Neural cell (in vitro differentiated cells): ENCODE measurements at regions not wholly inside any gene's neighbourhood (a gene's known extent, or its start where the extent isn't known, plus 50 kb on each side); places are given as distances from the start of the nearest gene placed in this dataset.

Experiments used
- H2AFZ ChIP-seq: fragments of 200-600, 300-800 bp; sonication (generic), shearing (Covaris generic); 2 replicates; pipeline ENCODE4 v1.6.0; 2014; ENCODE audit warnings: low read depth, mild to moderate bottlenecking, antibody characterized with exemption, low read length, moderate library complexity
- H3F3A ChIP-seq: fragments of 200-600 bp; shearing (Covaris generic); 2 replicates; pipeline ENCODE4 v1.6.1; 2016; ENCODE audit warnings: mild to moderate bottlenecking, moderate library complexity, mixed read lengths, antibody characterized with exemption, low read length; ENCODE audit not compliant: insufficient read depth, poor library complexity, severe bottlenecking
- H3K27ac ChIP-seq: fragments of 200-600, 300-800 bp; sonication (generic), shearing (Covaris generic); 2 replicates; pipeline ENCODE4 v1.5.1; 2014; ENCODE audit warnings: mild to moderate bottlenecking, low read length, moderate library complexity
- H3K27me3 ChIP-seq: fragments of 300-800, 200-600 bp; sonication (generic), shearing (Covaris generic); 2 replicates; pipeline ENCODE4 v1.6.0; 2014; ENCODE audit warnings: mild to moderate bottlenecking, low read depth, low read length, moderate library complexity; ENCODE audit not compliant: insufficient read depth
- H3K36me3 ChIP-seq: fragments of 300-800, 200-600 bp; sonication (generic), shearing (Covaris generic); 2 replicates; pipeline ENCODE4 v1.5.1; 2014; ENCODE audit warnings: mild to moderate bottlenecking, antibody characterized with exemption, low read length, moderate library complexity; ENCODE audit not compliant: insufficient read depth
- H3K4me2 ChIP-seq: fragments of 300-800, 200-600 bp; sonication (generic), shearing (Covaris generic); 2 replicates; pipeline ENCODE4 v1.6.0; 2014; ENCODE audit warnings: mild to moderate bottlenecking, low read length
- H3K4me3 ChIP-seq: fragments of 300-800, 200-600 bp; sonication (generic), shearing (Covaris generic); 2 replicates; pipeline ENCODE4 v1.5.1; 2014; ENCODE audit warnings: mild to moderate bottlenecking, low read length, moderate library complexity
- H3K79me2 ChIP-seq: fragments of 200-600 bp; shearing (Covaris generic); replicated peaks from 2 replicates; pipeline ENCODE4 v1.6.0; 2014; ENCODE audit warnings: mild to moderate bottlenecking, low read length, moderate library complexity; ENCODE audit not compliant: insufficient read depth
- H3K9ac ChIP-seq: fragments of 300-800, 200-600 bp; sonication (generic), shearing (Covaris generic); 2 replicates; pipeline ENCODE4 v1.6.1; 2016; ENCODE audit warnings: mild to moderate bottlenecking, low read length, mixed read lengths
- H3K9me2 ChIP-seq: fragments of 200-600 bp; shearing (Covaris generic); 2 replicates; pipeline ENCODE4 v1.6.1; 2016; ENCODE audit warnings: mild to moderate bottlenecking, low read length, mixed read lengths; ENCODE audit not compliant: insufficient read depth
- H3K9me3 ChIP-seq: fragments of 200-600, 300-800 bp; sonication (generic), shearing (Covaris generic); 2 replicates; pipeline ENCODE4 v1.6.1; 2016; ENCODE audit warnings: mild to moderate bottlenecking, mixed run types, low read length, moderate library complexity, mixed read lengths
- H4K20me1 ChIP-seq: fragments of 200-600 bp; shearing (Covaris generic); 2 replicates; pipeline ENCODE4 v1.6.1; 2016; ENCODE audit warnings: mild to moderate bottlenecking, mixed run types; ENCODE audit not compliant: insufficient read depth
- EP300 ChIP-seq: fragments of 450-650 bp; conservative IDR thresholded peaks from 2 replicates; pipeline ENCODE4 v1.6.1; 2014; ENCODE audit warnings: antibody characterized with exemption, mild to moderate bottlenecking, moderate library complexity; ENCODE audit not compliant: poor library complexity, severe bottlenecking
- EZH2 ChIP-seq: fragments of 200-600, 300-800 bp; shearing (Covaris generic), sonication (generic); IDR thresholded peaks from 2 replicates; pipeline ENCODE4 v1.6.1; 2014; ENCODE audit warnings: antibody characterized with exemption, low read length, borderline replicate concordance, mild to moderate bottlenecking; ENCODE audit not compliant: insufficient read depth, poor library complexity, severe bottlenecking
- MXI1 ChIP-seq: fragments of 450-650 bp; conservative IDR thresholded peaks from 2 replicates; pipeline ENCODE4 v1.6.1; 2014; ENCODE audit warnings: antibody characterized with exemption, mild to moderate bottlenecking; ENCODE audit not compliant: poor library complexity, severe bottlenecking
- POLR2AphosphoS5 ChIP-seq: IDR thresholded peaks from 2 replicates; pipeline ENCODE4 v1.6.1; 2012
- RAD21 ChIP-seq: fragments of 450-650 bp; conservative IDR thresholded peaks from 2 replicates; pipeline ENCODE4 v1.6.1; 2014; ENCODE audit warnings: antibody characterized with exemption, mild to moderate bottlenecking, moderate library complexity
- SMC3 ChIP-seq: fragments of 450-650 bp; conservative IDR thresholded peaks from 2 replicates; pipeline ENCODE4 v1.6.1; 2014; ENCODE audit warnings: antibody characterized with exemption, mild to moderate bottlenecking, moderate library complexity; ENCODE audit not compliant: poor library complexity
- TAF1 ChIP-seq: IDR thresholded peaks from 2 replicates; pipeline ENCODE4 v1.6.1; 2012; ENCODE audit warnings: low read depth
- TF ChIP-seq, protein P1 (sequence below): fragments of 450-650 bp; IDR thresholded peaks from 2 replicates; pipeline ENCODE4 v1.5.1; 2014; ENCODE audit warnings: antibody characterized with exemption, mild to moderate bottlenecking, moderate library complexity; ENCODE audit not compliant: poor library complexity, severe bottlenecking
- TF ChIP-seq, protein P2 (sequence below): IDR thresholded peaks from 2 replicates; pipeline ENCODE4 v1.6.1; 2012; ENCODE audit warnings: borderline replicate concordance

DNA sequence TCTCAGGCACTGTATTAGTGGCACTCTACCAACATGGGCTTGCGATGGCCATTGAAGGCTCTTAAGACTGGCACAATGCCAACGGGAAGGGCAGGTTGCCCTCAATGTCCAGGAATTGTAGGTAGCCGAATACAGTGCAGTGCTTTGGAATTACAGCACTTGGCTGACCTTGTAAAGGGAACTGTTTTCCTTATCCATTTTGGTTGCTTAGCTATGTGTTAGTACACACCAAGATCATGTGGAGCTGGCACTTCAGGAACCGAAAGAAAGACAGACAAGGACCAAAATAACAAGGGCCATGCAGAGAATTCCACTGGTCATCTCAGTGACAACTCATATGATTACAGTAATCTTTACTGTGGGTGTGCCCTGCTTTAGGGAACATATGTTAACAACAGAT, 72.7 kb downstream of the DYRK2 start (continued):
- TF ChIP-seq, protein P1, sequence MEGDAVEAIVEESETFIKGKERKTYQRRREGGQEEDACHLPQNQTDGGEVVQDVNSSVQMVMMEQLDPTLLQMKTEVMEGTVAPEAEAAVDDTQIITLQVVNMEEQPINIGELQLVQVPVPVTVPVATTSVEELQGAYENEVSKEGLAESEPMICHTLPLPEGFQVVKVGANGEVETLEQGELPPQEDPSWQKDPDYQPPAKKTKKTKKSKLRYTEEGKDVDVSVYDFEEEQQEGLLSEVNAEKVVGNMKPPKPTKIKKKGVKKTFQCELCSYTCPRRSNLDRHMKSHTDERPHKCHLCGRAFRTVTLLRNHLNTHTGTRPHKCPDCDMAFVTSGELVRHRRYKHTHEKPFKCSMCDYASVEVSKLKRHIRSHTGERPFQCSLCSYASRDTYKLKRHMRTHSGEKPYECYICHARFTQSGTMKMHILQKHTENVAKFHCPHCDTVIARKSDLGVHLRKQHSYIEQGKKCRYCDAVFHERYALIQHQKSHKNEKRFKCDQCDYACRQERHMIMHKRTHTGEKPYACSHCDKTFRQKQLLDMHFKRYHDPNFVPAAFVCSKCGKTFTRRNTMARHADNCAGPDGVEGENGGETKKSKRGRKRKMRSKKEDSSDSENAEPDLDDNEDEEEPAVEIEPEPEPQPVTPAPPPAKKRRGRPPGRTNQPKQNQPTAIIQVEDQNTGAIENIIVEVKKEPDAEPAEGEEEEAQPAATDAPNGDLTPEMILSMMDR: no peak
- no peak for TF ChIP-seq MXI1

DNA sequence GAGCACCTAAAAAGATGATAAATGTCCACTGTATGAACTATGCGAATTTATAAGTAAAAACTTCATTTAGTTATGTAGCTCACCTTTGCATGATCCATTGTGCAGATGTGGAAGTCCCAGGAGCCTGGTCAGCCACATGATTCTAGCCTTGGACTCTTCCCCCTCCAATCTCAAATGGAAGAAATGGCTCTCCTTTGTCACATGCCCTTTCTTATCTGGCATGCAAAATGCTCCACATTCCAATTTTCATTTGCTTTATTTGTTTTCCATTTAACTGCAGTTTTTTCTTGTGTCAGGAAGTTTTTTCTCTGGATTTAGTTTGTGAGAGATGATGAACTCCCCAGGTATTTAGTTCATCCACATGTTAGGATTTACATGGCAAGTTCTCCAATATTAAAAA, 73.8 kb downstream of the DYRK2 start:
- H3K4me3 ChIP-seq: no peak overlapping the region
- H3K9me3 ChIP-seq: no peaks in the 10 kb centered on the region
- no peaks in the 10 kb centered on the region for H3F3A ChIP-seq
- TF ChIP-seq SMC3 (no peak), POLR2AphosphoS5 (no peak), MXI1 (no peak), EZH2 (no peak), TAF1 (no peak), EP300 (no peak), RAD21 (no peak)
- TF ChIP-seq, protein P1: no peak
- TF ChIP-seq, protein P2, sequence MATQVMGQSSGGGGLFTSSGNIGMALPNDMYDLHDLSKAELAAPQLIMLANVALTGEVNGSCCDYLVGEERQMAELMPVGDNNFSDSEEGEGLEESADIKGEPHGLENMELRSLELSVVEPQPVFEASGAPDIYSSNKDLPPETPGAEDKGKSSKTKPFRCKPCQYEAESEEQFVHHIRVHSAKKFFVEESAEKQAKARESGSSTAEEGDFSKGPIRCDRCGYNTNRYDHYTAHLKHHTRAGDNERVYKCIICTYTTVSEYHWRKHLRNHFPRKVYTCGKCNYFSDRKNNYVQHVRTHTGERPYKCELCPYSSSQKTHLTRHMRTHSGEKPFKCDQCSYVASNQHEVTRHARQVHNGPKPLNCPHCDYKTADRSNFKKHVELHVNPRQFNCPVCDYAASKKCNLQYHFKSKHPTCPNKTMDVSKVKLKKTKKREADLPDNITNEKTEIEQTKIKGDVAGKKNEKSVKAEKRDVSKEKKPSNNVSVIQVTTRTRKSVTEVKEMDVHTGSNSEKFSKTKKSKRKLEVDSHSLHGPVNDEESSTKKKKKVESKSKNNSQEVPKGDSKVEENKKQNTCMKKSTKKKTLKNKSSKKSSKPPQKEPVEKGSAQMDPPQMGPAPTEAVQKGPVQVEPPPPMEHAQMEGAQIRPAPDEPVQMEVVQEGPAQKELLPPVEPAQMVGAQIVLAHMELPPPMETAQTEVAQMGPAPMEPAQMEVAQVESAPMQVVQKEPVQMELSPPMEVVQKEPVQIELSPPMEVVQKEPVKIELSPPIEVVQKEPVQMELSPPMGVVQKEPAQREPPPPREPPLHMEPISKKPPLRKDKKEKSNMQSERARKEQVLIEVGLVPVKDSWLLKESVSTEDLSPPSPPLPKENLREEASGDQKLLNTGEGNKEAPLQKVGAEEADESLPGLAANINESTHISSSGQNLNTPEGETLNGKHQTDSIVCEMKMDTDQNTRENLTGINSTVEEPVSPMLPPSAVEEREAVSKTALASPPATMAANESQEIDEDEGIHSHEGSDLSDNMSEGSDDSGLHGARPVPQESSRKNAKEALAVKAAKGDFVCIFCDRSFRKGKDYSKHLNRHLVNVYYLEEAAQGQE: no peak
- no peaks in the 10 kb centered on the region for H3K36me3 ChIP-seq
- no peaks in the 10 kb centered on the region for H3K9me2 ChIP-seq
- no peaks in the 10 kb centered on the region for H3K79me2 ChIP-seq
- H2AFZ ChIP-seq: no peak overlapping the region
- H3K4me2 ChIP-seq: no peak overlapping the region
- H4K20me1 ChIP-seq: no peaks in the 10 kb centered on the region
- H3K9ac ChIP-seq: no peak overlapping the region
- H3K27me3 ChIP-seq: no peaks in the 10 kb centered on the region
- H3K27ac ChIP-seq: no peak overlapping the region

- no peaks in the 10 kb centered on the region for H3K9me3 ChIP-seq
- TF ChIP-seq, protein P1: no peak
- TF ChIP-seq, protein P2: no peak
- TF ChIP-seq SMC3 (no peak), EZH2 (no peak), TAF1 (no peak), EP300 (no peak), POLR2AphosphoS5 (no peak), MXI1 (no peak), RAD21 (no peak)
- H3K4me3 ChIP-seq: no peak overlapping the region
- no peaks in the 10 kb centered on the region for H3K27me3 ChIP-seq
- no peaks in the 10 kb centered on the region for H3K36me3 ChIP-seq
- no peaks in the 10 kb centered on the region for H3F3A ChIP-seq
- no peaks in the 10 kb centered on the region for H3K9me2 ChIP-seq
- H2AFZ ChIP-seq: no peak overlapping the region
- no peak overlapping the region for H3K4me2 ChIP-seq
- H4K20me1 ChIP-seq: no peaks in the 10 kb centered on the region
- no peak overlapping the region for H3K9ac ChIP-seq
- peak overlapping the region; percentile 85 for H3K27ac ChIP-seq
- no peaks in the 10 kb centered on the region for H3K79me2 ChIP-seq
These were observed 78.3 kb downstream of the DYRK2 start for GRCh38 chr12:67726868-67727267.
